PC-9 (cell line): ENCODE measurements at regions not wholly inside any gene's neighbourhood (a gene's known extent, or its start where the extent isn't known, plus 50 kb on each side); places are given as distances from the start of the nearest gene placed in this dataset.

ENCODE experiments used
- CTCF ChIP-seq: fragments of 200-600 bp; sonication (generic); conservative IDR thresholded peaks from 2 replicates; pipeline ENCODE4 v1.6.1; 2017; ENCODE audit warnings: mixed run types, antibody characterized with exemption, mild to moderate bottlenecking, moderate library complexity
- EZH2 ChIP-seq: fragments of 200-600 bp; sonication (generic); IDR thresholded peaks from 2 replicates; pipeline ENCODE4 v1.8.0; 2017; ENCODE audit warnings: antibody characterized with exemption, low read depth

- TF ChIP-seq CTCF (no peak), EZH2 (no peak)
Observed at GRCh38 chr3:106699122-106699521, 678.1 kb upstream of the CCDC54 start.
